ENCODE measurements at regions not wholly inside any gene's neighbourhood (a gene's known extent, or its start where the extent isn't known, plus 50 kb on each side); places are given as distances from the start of the nearest gene placed in this dataset.

GRCh38 chr6:133583907-133584427, 304.9 kb upstream of the TCF21 start:
- intact Hi-C loops (cut with DNase I): no loop called here
- no peak for DNase-seq

- intact Hi-C loops (cut with DNase I): no loop called here
Measured at GRCh38 chr6:133584823-133585222, 304.1 kb upstream of the TCF21 start.

DNA sequence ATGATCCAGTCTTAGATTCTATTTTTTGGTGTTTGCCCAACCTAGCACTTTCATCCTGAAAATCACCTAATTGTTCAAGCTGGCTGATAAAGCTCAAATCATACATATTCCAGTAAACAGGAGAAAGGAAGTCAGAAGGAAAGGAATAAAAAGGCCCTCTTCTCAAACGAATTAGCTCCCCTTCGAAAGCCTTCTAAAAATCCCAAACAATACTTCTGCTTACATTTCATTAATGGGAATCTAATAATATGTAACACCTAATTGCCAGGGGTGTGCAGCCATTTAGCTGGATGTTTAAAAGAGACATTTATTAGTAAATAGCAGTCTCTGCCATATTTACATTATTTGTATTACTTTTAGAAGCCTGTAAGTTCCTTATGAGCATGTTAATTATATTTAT, 302.9 kb upstream of the TCF21 start:
- DNase-seq: no peak
- intact Hi-C loops (cut with DNase I): no loop called here

More at GRCh38 chr6:133584823-133585222, 304.1 kb upstream of the TCF21 start:
- DNase-seq: no peak

DNA sequence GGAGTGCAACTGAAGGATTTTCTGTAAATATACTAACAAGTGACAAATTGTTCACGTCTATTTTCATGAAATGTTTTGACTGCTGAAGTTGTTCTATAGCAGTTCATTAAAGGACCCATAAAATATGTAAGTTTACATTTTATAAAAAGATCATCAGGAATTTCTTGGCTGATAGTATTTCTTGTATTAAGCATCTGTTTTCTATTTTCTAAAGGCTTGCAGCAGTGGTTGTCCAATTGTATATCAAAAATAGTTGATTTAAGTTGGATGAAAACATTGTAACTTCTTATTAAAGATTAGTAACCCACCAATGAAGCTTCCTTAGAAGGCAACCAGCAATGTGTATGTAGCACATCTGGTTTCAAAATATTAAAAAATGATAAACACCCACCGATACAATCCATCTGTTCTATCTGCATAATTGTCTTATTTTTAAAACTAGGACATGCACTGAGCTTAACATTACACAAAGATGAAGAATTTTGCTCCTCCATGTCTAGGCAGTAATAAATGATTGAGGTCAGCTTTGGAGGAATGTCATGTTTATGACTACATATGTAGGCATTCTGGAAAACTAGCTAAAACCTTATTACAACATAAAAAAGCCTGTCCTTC, 301.3 kb upstream of the TCF21 start:
- no peak for DNase-seq

GRCh38 chr6:133590196-133590595, 298.7 kb upstream of the TCF21 start:
- DNase-seq: no peak
- intact Hi-C loops (cut with DNase I): no loop called here

More for the DNA sequence above, 301.3 kb upstream of the TCF21 start:
- intact Hi-C loops (cut with DNase I): no loop called here

DNA sequence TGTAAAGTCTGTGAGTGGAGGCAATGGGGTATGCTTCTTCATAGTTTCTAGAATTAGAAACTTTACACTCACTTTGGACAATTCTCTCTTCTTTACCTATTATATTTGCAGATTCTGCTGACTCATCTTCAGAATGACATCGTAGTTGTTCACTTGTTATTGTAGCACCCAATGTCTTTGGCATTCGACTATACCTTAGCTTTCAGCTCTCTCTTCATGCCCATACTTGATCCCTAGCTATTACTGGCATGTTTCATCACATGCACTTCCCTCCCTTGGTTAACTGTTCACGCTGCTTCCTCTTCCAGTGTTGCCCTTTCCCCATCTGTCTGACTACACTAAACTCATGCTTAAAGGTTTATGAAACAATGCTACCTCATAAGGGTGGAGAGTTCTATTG, 298.1 kb upstream of the TCF21 start:
- intact Hi-C loops (cut with DNase I): no loop called here
- DNase-seq: no peak

- intact Hi-C loops (cut with DNase I): no loop called here
- DNase-seq: no peak
Measured at GRCh38 chr6:133591275-133591674, 297.6 kb upstream of the TCF21 start.

- intact Hi-C loops (cut with DNase I): no loop called here
- no peak for DNase-seq
Measured at GRCh38 chr6:133594652-133595110, 294.2 kb upstream of the TCF21 start.

- DNase-seq: no peak
- intact Hi-C loops (cut with DNase I): no loop called here
Measured at GRCh38 chr6:133595111-133595761, 293.7 kb upstream of the TCF21 start.

DNA sequence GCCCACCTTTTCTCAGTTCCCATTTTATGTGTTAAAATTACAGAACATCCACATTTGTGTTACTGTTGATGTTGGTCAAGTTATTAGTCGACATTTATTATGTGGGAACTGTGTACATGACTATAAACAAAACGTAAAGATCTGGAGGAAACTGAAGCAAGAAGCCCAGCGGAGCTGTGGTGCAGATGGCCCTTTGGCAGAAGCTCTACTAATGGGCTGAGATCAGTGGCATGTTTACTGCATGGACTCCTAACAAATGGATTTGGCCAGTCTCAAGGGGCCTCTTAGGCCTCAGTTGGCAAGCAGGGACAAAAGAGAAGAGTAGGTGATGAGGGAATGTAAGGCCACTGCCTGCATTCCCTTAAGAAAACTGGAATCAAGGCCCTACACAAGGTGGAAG, 282.1 kb upstream of the TCF21 start:
- no peak for DNase-seq
- intact Hi-C loops (cut with DNase I): no loop called here

DNA sequence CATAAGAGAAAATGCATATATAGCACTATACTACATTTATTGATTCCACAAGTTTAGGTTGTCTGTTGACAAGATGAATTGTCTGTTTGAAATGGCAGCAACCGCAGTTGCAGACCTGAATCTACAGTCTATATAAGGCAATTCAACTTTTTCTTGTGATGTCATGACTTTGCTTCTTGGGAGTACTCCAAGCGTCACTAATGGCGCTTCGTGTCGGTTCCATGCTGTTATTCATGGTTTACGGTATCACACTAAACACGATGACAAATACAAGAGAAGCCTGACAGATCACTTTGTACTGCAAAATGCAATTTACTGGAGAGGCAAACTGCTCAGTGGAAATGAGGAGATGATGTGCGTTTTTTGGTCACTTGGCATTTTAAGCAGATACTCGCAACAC, 280.3 kb upstream of the TCF21 start:
- DNase-seq: no peak
- intact Hi-C loops (cut with DNase I): no loop called here

GRCh38 chr6:133609415-133610226, 279.3 kb upstream of the TCF21 start:
- no peak for DNase-seq
- intact Hi-C loops (cut with DNase I): no loop called here

DNA sequence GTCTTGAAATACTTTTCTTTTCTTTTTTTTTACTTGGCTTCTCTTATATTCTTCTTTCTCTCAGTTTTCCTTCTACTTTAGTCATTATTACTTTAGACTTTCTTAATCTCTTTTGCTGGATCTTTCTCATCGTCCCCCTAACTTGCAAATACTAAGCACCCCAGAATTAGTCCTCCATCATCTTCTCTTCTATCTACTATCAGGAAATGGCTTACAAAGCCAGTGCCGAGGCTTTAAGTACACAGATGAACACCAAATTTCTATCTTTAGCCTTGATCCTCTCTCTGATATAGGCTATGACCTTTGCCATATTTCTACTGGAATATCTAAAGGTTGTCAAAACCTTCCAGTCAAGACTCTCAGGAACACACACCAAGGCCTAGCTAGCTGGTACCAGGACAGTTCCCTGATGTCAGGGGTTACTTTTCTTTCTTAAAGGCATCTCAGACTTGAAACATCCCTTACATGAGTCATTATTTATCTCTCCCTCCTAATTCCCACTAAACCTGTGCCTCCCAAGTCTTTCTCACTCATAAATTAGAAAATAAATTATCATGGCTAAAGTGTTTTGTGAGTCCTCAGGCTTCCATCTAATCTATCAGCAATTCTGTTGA, 278.6 kb upstream of the TCF21 start:
- intact Hi-C loops (cut with DNase I): no loop called here
- no peak for DNase-seq

GRCh38 chr6:133610971-133611370, 277.9 kb upstream of the TCF21 start:
- intact Hi-C loops (cut with DNase I): no loop called here
- DNase-seq: no peak

DNA sequence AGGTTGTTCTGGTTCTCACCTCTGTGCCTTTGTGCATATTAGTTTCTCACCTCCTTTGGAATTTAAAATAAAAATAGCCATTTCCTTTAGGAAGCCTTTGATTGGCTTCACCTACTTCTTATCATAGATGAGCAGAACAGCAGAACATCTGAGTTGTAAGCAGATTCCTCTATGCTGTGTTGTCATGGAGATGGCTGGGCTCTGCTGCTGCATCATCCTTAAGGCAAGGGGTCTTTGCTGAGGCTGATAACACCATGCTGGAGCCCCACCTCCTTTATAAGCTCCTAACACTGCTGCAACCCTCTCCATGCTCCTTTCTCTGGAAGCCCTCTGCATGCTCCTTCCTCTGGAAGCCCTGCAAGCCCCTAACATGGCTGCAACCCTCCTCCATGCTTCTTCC, 276.5 kb upstream of the TCF21 start:
- intact Hi-C loops (cut with DNase I): no loop called here
- DNase-seq: no peak

DNA sequence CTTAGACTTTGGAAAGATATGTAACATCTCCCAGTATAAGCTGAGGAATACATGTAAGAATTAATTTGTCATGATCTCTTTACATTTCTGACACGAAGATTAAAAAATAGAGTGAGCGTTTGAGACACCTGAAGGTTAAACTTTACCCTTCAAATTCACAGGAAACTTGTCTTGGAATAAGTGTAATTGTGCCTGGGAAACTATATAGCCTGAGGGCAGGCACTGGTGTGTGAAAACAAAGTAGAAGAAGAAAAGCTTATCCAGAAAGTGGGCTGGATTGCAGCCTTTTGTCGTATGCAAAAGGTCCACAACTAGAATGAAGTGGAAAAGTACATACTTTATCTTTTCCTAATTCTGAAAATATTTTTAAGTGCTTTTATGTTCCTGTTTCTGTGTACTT, 275.7 kb upstream of the TCF21 start:
- intact Hi-C loops (cut with DNase I): no loop called here
- DNase-seq: no peak

GRCh38 chr6:133621751-133622150, 267.2 kb upstream of the TCF21 start:
- no peak for DNase-seq
- intact Hi-C loops (cut with DNase I): no loop called here

- no peak for DNase-seq
- intact Hi-C loops (cut with DNase I): no loop called here
Measured at GRCh38 chr6:133623065-133623464, 265.8 kb upstream of the TCF21 start.

DNA sequence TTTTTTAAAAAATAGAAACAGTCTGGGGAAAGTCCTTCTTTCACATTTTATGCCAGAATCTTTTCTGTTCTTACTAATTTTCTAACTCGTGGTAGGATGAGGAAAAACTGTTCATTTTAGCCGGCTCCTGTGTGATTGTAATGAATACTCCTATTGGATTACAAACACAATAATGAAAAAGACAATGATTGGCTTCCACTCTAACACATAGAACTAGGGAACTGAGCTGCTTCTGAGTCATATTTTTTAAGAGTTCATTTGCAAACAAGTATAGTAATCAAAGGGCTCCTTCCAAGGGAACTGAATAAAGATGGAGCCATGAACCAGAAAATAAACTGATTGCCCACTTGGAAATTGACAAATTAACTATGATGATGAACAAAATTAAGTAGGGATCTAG, 265.3 kb upstream of the TCF21 start:
- DNase-seq: no peak
- intact Hi-C loops (cut with DNase I): no loop called here
